Erythroblast (primary cell): ENCODE measurements at regions not wholly inside any gene's neighbourhood (a gene's known extent, or its start where the extent isn't known, plus 50 kb on each side); places are given as distances from the start of the nearest gene placed in this dataset.

Source experiments
- GATA1 ChIP-seq: IDR thresholded peaks from 2 replicates; pipeline ENCODE4 v1.6.1; 2011; ENCODE audit warnings: low read depth, mild to moderate bottlenecking, control low read depth, low read length, moderate library complexity
- POLR2A ChIP-seq: IDR thresholded peaks from 2 replicates; pipeline ENCODE4 v1.6.1; 2011; ENCODE audit warnings: mild to moderate bottlenecking, low read length

- no peak for TF ChIP-seq POLR2A
- TF ChIP-seq GATA1: no peak
Observed at GRCh38 chr13:76764429-76764828, 121.8 kb downstream of the KCTD12 start.
